ENCODE measurements at regions not wholly inside any gene's neighbourhood (a gene's known extent, or its start where the extent isn't known, plus 50 kb on each side); places are given as distances from the start of the nearest gene placed in this dataset.
"Not testable (repeated sequence)": the region's sequence is repeated elsewhere in the genome, so short reads cannot be mapped to it uniquely, and the experiment has no call there.

GRCh38 chr2:58341047-58341446, 99.9 kb upstream of the FANCL start:
- no peak overlapping the region for H3K4me3 ChIP-seq
- no peaks in the 10 kb centered on the region for H3K36me3 ChIP-seq
- TF ChIP-seq POLR2A (IDR thresholded peaks at IDR 0.05), result no peak
- no peak for TF ChIP-seq CTCF (IDR thresholded peaks at IDR 0.05)
- no peaks in the 10 kb centered on the region for H3K9me3 ChIP-seq
- H3K27me3 ChIP-seq, result no peaks in the 10 kb centered on the region
- no peak overlapping the region for H3K27ac ChIP-seq
- intact Hi-C loops (cut with DNase I; ENCODE audit: low total_unique reads), result no loop called here
- DNase-seq, result no peak
- no peaks in the 10 kb centered on the region for H3K4me1 ChIP-seq

GRCh38 chr2:58339548-58340243, 98.6 kb upstream of the FANCL start:
- H3K27me3 ChIP-seq, result no peaks in the 10 kb centered on the region
- H3K4me1 ChIP-seq, result no peaks in the 10 kb centered on the region
- no peak overlapping the region for H3K4me3 ChIP-seq
- H3K36me3 ChIP-seq, result no peaks in the 10 kb centered on the region
- no peak for TF ChIP-seq POLR2A (IDR thresholded peaks at IDR 0.05)
- no peak for TF ChIP-seq CTCF (IDR thresholded peaks at IDR 0.05)
- intact Hi-C loops (cut with DNase I; ENCODE audit: low total_unique reads), result no loop called here
- DNase-seq, result no peak
- H3K27ac ChIP-seq, result no peak overlapping the region
- no peaks in the 10 kb centered on the region for H3K9me3 ChIP-seq

- no peak overlapping the region for H3K27ac ChIP-seq
- no peak overlapping the region for H3K4me3 ChIP-seq
- TF ChIP-seq POLR2A (IDR thresholded peaks at IDR 0.05), result no peak
- no peak for TF ChIP-seq CTCF (IDR thresholded peaks at IDR 0.05)
- no peaks in the 10 kb centered on the region for H3K27me3 ChIP-seq
- no peaks in the 10 kb centered on the region for H3K9me3 ChIP-seq
- no peaks in the 10 kb centered on the region for H3K36me3 ChIP-seq
- intact Hi-C loops (cut with DNase I; ENCODE audit: low total_unique reads), result no loop called here
- no peak for DNase-seq
- H3K4me1 ChIP-seq, result no peaks in the 10 kb centered on the region
Measured at GRCh38 chr2:58336416-58336815, 95.3 kb upstream of the FANCL start.

- Histone ChIP-seq H3K4me1 (no peaks in the 10 kb centered on the region), H3K27me3 (no peaks in the 10 kb centered on the region), H3K9me3 (no peaks in the 10 kb centered on the region), H3K4me3 (no peak overlapping the region), H3K36me3 (no peaks in the 10 kb centered on the region), H3K27ac (no peak overlapping the region)
- intact Hi-C loops (cut with DNase I; ENCODE audit: low total_unique reads), result no loop called here
- DNase-seq, result no peak
- TF ChIP-seq POLR2A (IDR thresholded peaks at IDR 0.05), result no peak
- TF ChIP-seq CTCF (IDR thresholded peaks at IDR 0.05), result no peak
Measured at GRCh38 chr2:58334414-58334813, 93.3 kb upstream of the FANCL start.

GRCh38 chr2:58325296-58325895, 84.3 kb upstream of the FANCL start:
- intact Hi-C loops (cut with DNase I; ENCODE audit: low total_unique reads); DNase-seq; H3K4me3 ChIP-seq; H3K27ac ChIP-seq; H3K9me3 ChIP-seq; H3K36me3 ChIP-seq; H3K27me3 ChIP-seq; H3K4me1 ChIP-seq: not testable (repeated sequence)
